Endodermal cell (in vitro differentiated cells): ENCODE measurements at regions not wholly inside any gene's neighbourhood (a gene's known extent, or its start where the extent isn't known, plus 50 kb on each side); places are given as distances from the start of the nearest gene placed in this dataset.

Source experiments
- DNase-seq: peaks from one replicate; pipeline ENCODE4 v3.0.0-alpha.2; 2017
- H3K27ac ChIP-seq: 2 replicates; pipeline ENCODE4 v1.5.1; 2013; ENCODE audit warnings: mild to moderate bottlenecking, low read depth, low read length, moderate library complexity
- H3K27me3 ChIP-seq: 2 replicates; pipeline ENCODE4 v1.6.1; 2013; ENCODE audit warnings: mild to moderate bottlenecking, low read length, moderate library complexity; ENCODE audit not compliant: insufficient read depth, control insufficient read depth, poor library complexity, severe bottlenecking
- H3K36me3 ChIP-seq: 2 replicates; pipeline ENCODE4 v1.7.0; 2013; ENCODE audit warnings: mild to moderate bottlenecking, low read length, moderate library complexity; ENCODE audit not compliant: control insufficient read depth, insufficient read depth
- H3K4me1 ChIP-seq: one replicate; pipeline ENCODE4 v1.7.0; 2013; ENCODE audit warnings: low read length; ENCODE audit not compliant: control insufficient read depth, insufficient read depth
- H3K4me3 ChIP-seq: 2 replicates; pipeline ENCODE4 v1.5.1; 2013; ENCODE audit warnings: mild to moderate bottlenecking, low read length, moderate library complexity
- H3K9ac ChIP-seq: 2 replicates; pipeline ENCODE4 v1.6.1; 2013; ENCODE audit warnings: mild to moderate bottlenecking, low read length, moderate library complexity; ENCODE audit not compliant: poor library complexity, severe bottlenecking; ENCODE audit errors: extremely low read depth
- H3K9me3 ChIP-seq: 2 replicates; pipeline ENCODE4 v1.6.1; 2013; ENCODE audit warnings: mild to moderate bottlenecking, low read length, moderate library complexity; ENCODE audit not compliant: control insufficient read depth
- H3K27ac Mint-ChIP-seq: 2 replicates; pipeline ENCODE4 v1.8.0; 2020; ENCODE audit warnings: mixed read lengths
- H3K27me3 Mint-ChIP-seq: 2 replicates; pipeline ENCODE4 v1.8.0; 2021; ENCODE audit warnings: mild to moderate bottlenecking, mixed read lengths; ENCODE audit not compliant: insufficient read depth
- H3K36me3 Mint-ChIP-seq: 2 replicates; pipeline ENCODE4 v1.8.0; 2020; ENCODE audit warnings: low read depth, mixed read lengths
- H3K4me1 Mint-ChIP-seq: 2 replicates; pipeline ENCODE4 v1.8.0; 2020; ENCODE audit warnings: mixed read lengths
- H3K4me3 Mint-ChIP-seq: 2 replicates; pipeline ENCODE4 v1.8.0; 2020; ENCODE audit warnings: mild to moderate bottlenecking, moderate library complexity, mixed read lengths
- H3K9me3 Mint-ChIP-seq: 2 replicates; pipeline ENCODE4 v1.8.0; 2020; ENCODE audit warnings: mild to moderate bottlenecking, mixed read lengths
- CTCF ChIP-seq: fragments of 200-600 bp; sonication (generic); conservative IDR thresholded peaks from 2 replicates; pipeline ENCODE4 v1.5.0; 2021; ENCODE audit warnings: antibody characterized with exemption, mild to moderate bottlenecking
- WGBS, 2 experiments: methylation state at CpG; one replicate each; pipeline versions ENCODE4 v1.1.5 to v1.1.7; 2013; ENCODE audit warnings: missing lambda C conversion rate in 2 of 2, mixed read lengths in 1 of 2; ENCODE audit not compliant: insufficient coverage in 1 of 2, insufficient read length in 1 of 2; 5-methylcytosine and 5-hydroxymethylcytosine counted together

GRCh38 chr13:96904232-96904631 lies 90.0 kb downstream of the OXGR1 start:
- H3K27ac Mint-ChIP-seq = no peak overlapping the region
- Histone ChIP-seq H3K27me3 (peaks cover 4% of the 10 kb centered on the region), H3K9me3 (no peaks in the 10 kb centered on the region), H3K27ac (no peak overlapping the region), H3K36me3 (no peaks in the 10 kb centered on the region), H3K4me3 (no peak overlapping the region), H3K4me1 (no peaks in the 10 kb centered on the region), H3K9ac (no peak overlapping the region)
- H3K27me3 Mint-ChIP-seq = no peaks in the 10 kb centered on the region
- H3K9me3 Mint-ChIP-seq = no peaks in the 10 kb centered on the region
- H3K36me3 Mint-ChIP-seq = no peaks in the 10 kb centered on the region
- no peak for DNase-seq
- no peak overlapping the region for H3K4me3 Mint-ChIP-seq
- WGBS, 2 experiments = 77 to 79% methylated on average over 2 of the region's 2 CpGs
- H3K4me1 Mint-ChIP-seq = peaks cover 18% of the 10 kb centered on the region
- no peak for TF ChIP-seq CTCF

- Mint-ChIP-seq H3K9me3 (no peaks in the 10 kb centered on the region), H3K4me3 (no peak overlapping the region), H3K27ac (no peak overlapping the region), H3K27me3 (no peaks in the 10 kb centered on the region), H3K4me1 (peaks cover 29% of the 10 kb centered on the region), H3K36me3 (no peaks in the 10 kb centered on the region)
- Histone ChIP-seq H3K4me1 (peaks cover 8% of the 10 kb centered on the region), H3K4me3 (no peak overlapping the region), H3K36me3 (no peaks in the 10 kb centered on the region), H3K9ac (no peak overlapping the region), H3K27ac (no peak overlapping the region), H3K27me3 (peaks cover 4% of the 10 kb centered on the region), H3K9me3 (no peaks in the 10 kb centered on the region)
- no peak for DNase-seq
- 75% methylated on average over 1 of the region's 2 CpGs; no CpG with 5 or more reads in 1 of the 2 experiments for WGBS, 2 experiments
- TF ChIP-seq CTCF = no peak
These were observed 91.2 kb downstream of the OXGR1 start for GRCh38 chr13:96903085-96903484.

GRCh38 chr13:96900986-96901385 lies 93.3 kb downstream of the OXGR1 start:
- H3K27me3 Mint-ChIP-seq = no peaks in the 10 kb centered on the region
- H3K4me1 Mint-ChIP-seq = peaks cover 34% of the 10 kb centered on the region
- H3K9me3 Mint-ChIP-seq = no peaks in the 10 kb centered on the region
- DNase-seq = peak; percentile 72
- Histone ChIP-seq H3K9ac (no peak overlapping the region), H3K9me3 (no peaks in the 10 kb centered on the region), H3K4me1 (peaks cover 8% of the 10 kb centered on the region), H3K36me3 (no peaks in the 10 kb centered on the region), H3K27ac (no peak overlapping the region), H3K4me3 (no peak overlapping the region), H3K27me3 (peaks cover 4% of the 10 kb centered on the region)
- H3K27ac Mint-ChIP-seq = peak overlapping the region; percentile 36
- no peak overlapping the region for H3K4me3 Mint-ChIP-seq
- WGBS, 2 experiments = 68% methylated on average over 4 of the region's 4 CpGs; no CpG with 5 or more reads in 1 of the 2 experiments
- H3K36me3 Mint-ChIP-seq = no peaks in the 10 kb centered on the region
- no peak for TF ChIP-seq CTCF
